PC-3 (cell line): ENCODE measurements at regions not wholly inside any gene's neighbourhood (a gene's known extent, or its start where the extent isn't known, plus 50 kb on each side); places are given as distances from the start of the nearest gene placed in this dataset.

ENCODE experiments used
- ATAC-seq: fragments of 200-7000 bp; cut with Tn5 transposase; 2 replicates; pipeline ENCODE4 v1.9.1; 2020; ENCODE audit warnings: mild to moderate bottlenecking, moderate library complexity
- BruUV-seq: library from RNA; stranded (reverse); fragments of 400-500 nt; replicated peaks from 2 replicates; lab custom pipeline; 2021; lab: Mats Ljungman, UMichigan
- CTCF ChIA-PET: fragments of 300-600 bp; sonication (Branson Sonifier 250); formaldehyde crosslinking; loops from one replicate; lab custom pipeline; 2022; ENCODE audit warnings: antibody characterized with exemption; lab: Charles Lee
- POLR2A ChIA-PET: fragments of 300-600 bp; sonication (Branson Sonifier 250); formaldehyde crosslinking; loops from one replicate; lab custom pipeline; 2022; ENCODE audit warnings: antibody characterized with exemption; ENCODE audit not compliant: unreplicated experiment; lab: Charles Lee
- DNase-seq: peaks from one replicate; pipeline ENCODE4 v3.0.0-alpha.2; 2015
- H2AFZ ChIP-seq: fragments of 300-600 bp; sonication (generic); 2 replicates; pipeline ENCODE4 v1.6.0; 2016; ENCODE audit warnings: antibody characterized with exemption, low read length
- H3F3A ChIP-seq: fragments of 300-600 bp; sonication (generic); one replicate; pipeline ENCODE4 v1.6.0; 2017; ENCODE audit warnings: antibody characterized with exemption, low read length, control low read depth, mild to moderate bottlenecking; ENCODE audit not compliant: unreplicated experiment
- H3K27ac ChIP-seq: fragments of 300-600 bp; sonication (generic); 2 replicates; pipeline ENCODE4 v1.5.1; 2016; ENCODE audit warnings: mild to moderate bottlenecking, low read length
- H3K27me3 ChIP-seq: fragments of 300-600 bp; sonication (generic); 2 replicates; pipeline ENCODE4 v1.6.1; 2016; ENCODE audit warnings: low read length, mixed read lengths
- H3K36me3 ChIP-seq: fragments of 300-600 bp; sonication (generic); 2 replicates; pipeline ENCODE4 v1.6.1; 2016; ENCODE audit warnings: low read depth, mixed run types, low read length, mixed read lengths
- H3K4me1 ChIP-seq: fragments of 300-600 bp; sonication (generic); 2 replicates; pipeline ENCODE4 v1.5.1; 2016; ENCODE audit warnings: low read length; ENCODE audit not compliant: insufficient read depth
- H3K4me2 ChIP-seq: fragments of 300-600 bp; sonication (generic); 2 replicates; pipeline ENCODE4 v1.6.0; 2016; ENCODE audit warnings: low read length
- H3K4me3 ChIP-seq: fragments of 300-600 bp; sonication (generic); 2 replicates; pipeline ENCODE4 v1.5.1; 2016; ENCODE audit warnings: mild to moderate bottlenecking, low read length, mixed read lengths
- H3K79me2 ChIP-seq: fragments of 300-600 bp; sonication (generic); 2 replicates; pipeline ENCODE4 v1.6.1; 2017; ENCODE audit warnings: low read length, mixed read lengths
- H3K9ac ChIP-seq: fragments of 300-600 bp; sonication (generic); 2 replicates; pipeline ENCODE4 v1.6.0; 2016; ENCODE audit warnings: mild to moderate bottlenecking, low read length
- H3K9me2 ChIP-seq: fragments of 300-600 bp; sonication (generic); replicated peaks from 2 replicates; pipeline ENCODE4 v1.6.1; 2016; ENCODE audit warnings: mixed run types, low read length, mixed read lengths
- H3K9me3 ChIP-seq: fragments of 300-600 bp; sonication (generic); 2 replicates; pipeline ENCODE4 v1.6.1; 2016; ENCODE audit warnings: low read length, mixed read lengths
- H4K20me1 ChIP-seq: fragments of 300-600 bp; sonication (generic); 2 replicates; pipeline ENCODE4 v1.6.1; 2016; ENCODE audit warnings: low read length, mixed read lengths
- CTCF ChIP-seq: fragments of 300-600 bp; sonication (generic); conservative IDR thresholded peaks from 2 replicates; pipeline ENCODE4 v1.5.1; 2017; ENCODE audit warnings: antibody characterized with exemption, low read depth, mild to moderate bottlenecking, low read length
- EZH2 ChIP-seq: fragments of 300-600 bp; sonication (generic); IDR thresholded peaks from one replicate; pipeline ENCODE4 v1.6.1; 2017; ENCODE audit warnings: antibody characterized with exemption, mild to moderate bottlenecking, low read length; ENCODE audit not compliant: unreplicated experiment
- EZH2phosphoT487 ChIP-seq: fragments of 300-600 bp; sonication (generic); IDR thresholded peaks from 2 replicates; pipeline ENCODE4 v1.6.1; 2018; ENCODE audit warnings: mild to moderate bottlenecking, antibody characterized with exemption, low read length, borderline replicate concordance
- intact Hi-C: fragments of 100-400 bp; cut with micrococcal nuclease; formaldehyde crosslinking; loops from 2 replicates; pipeline ENCODE4 v1.9.0; 2023

- ChIA-PET POLR2A (no interaction called here), CTCF (no interaction called here)
- TF ChIP-seq EZH2 (no peak), EZH2phosphoT487 (no peak), CTCF (no peak)
Measured at GRCh38 chr16:86816930-86817625, 238.7 kb downstream of the FOXL1 start.

GRCh38 chr16:86818671-86819532 lies 240.6 kb downstream of the FOXL1 start:
- H3K27ac ChIP-seq = no peak overlapping the region
- no peaks in the 10 kb centered on the region for H3K9me2 ChIP-seq
- DNase-seq (no peak), ATAC-seq (no peak)
- H3K4me1 ChIP-seq = peaks cover 33% of the 10 kb centered on the region
- no TSS peak for BruUV-seq
- no peaks in the 10 kb centered on the region for H3K27me3 ChIP-seq
- no peak overlapping the region for H3K4me3 ChIP-seq
- ChIA-PET CTCF (no interaction called here), POLR2A (no interaction called here)
- no peak overlapping the region for H3K9ac ChIP-seq
- H3K9me3 ChIP-seq = no peaks in the 10 kb centered on the region
- TF ChIP-seq CTCF (no peak), EZH2 (no peak), EZH2phosphoT487 (no peak)
- H3F3A ChIP-seq = peaks cover 5% of the 10 kb centered on the region
- intact Hi-C loops = no loop called here
- H3K36me3 ChIP-seq = no peaks in the 10 kb centered on the region
- no peaks in the 10 kb centered on the region for H4K20me1 ChIP-seq
- no peaks in the 10 kb centered on the region for H3K79me2 ChIP-seq
- H2AFZ ChIP-seq = no peak overlapping the region
- peak overlapping the region; percentile 5 for H3K4me2 ChIP-seq

More at GRCh38 chr16:86816930-86817625, 238.7 kb downstream of the FOXL1 start:
- Histone ChIP-seq H4K20me1 (no peaks in the 10 kb centered on the region), H3K9me3 (no peaks in the 10 kb centered on the region), H3F3A (no peaks in the 10 kb centered on the region), H3K79me2 (no peaks in the 10 kb centered on the region), H3K4me2 (no peak overlapping the region), H2AFZ (no peak overlapping the region), H3K9ac (no peak overlapping the region), H3K4me1 (peaks cover 15% of the 10 kb centered on the region), H3K27ac (no peak overlapping the region), H3K36me3 (no peaks in the 10 kb centered on the region), H3K27me3 (no peaks in the 10 kb centered on the region), H3K4me3 (no peak overlapping the region), H3K9me2 (no peaks in the 10 kb centered on the region)
- intact Hi-C loops = no loop called here
- no TSS peak for BruUV-seq
- DNase-seq (no peak), ATAC-seq (no peak)
